ENCODE measurements at regions not wholly inside any gene's neighbourhood (a gene's known extent, or its start where the extent isn't known, plus 50 kb on each side); places are given as distances from the start of the nearest gene placed in this dataset.

DNA sequence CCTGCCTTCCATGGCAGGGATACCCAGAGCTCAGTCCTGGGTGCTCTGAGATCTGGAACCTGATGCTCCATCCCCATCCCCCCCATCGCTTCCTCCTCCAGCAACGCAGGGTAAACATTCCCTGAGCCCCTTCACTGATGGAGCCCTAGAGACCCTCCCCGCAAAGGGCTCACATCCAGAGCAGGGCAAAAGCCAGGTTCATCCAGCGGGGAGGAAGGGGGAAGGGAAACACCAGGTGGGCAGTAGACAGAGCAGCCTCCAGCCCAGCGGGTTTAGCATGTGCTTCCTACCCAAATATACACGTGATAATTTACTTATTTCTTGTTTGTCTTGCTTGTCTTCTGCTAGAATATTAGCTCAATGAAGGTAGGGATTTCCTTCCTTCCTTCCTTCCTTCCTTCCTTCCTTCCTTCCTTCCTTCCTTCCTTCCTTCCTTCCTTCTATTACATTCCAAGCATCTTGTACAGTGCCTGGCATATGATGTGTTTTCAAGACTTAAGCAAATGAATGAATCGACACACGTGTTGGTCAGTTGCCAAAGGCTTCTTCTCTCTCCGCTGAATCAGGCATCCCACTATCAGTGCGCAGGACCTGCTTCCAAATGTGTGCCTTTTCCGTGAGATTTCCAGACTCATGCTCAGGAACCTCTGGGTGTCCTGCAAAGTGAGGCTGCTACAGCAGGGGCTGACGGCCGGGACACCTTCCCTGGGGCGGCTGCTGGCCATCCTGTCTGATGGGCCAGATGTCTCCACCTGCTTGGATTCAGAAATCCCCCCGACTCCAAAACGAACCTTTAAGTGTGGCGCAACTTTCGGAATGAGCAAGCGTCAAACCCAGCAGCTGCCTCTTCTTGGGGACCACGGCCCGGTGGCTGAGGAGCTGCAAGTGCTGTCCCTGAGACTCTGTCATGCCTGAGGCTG, 955.1 kb downstream of the BRD1 start:
- no peak for DNase-seq

DNA sequence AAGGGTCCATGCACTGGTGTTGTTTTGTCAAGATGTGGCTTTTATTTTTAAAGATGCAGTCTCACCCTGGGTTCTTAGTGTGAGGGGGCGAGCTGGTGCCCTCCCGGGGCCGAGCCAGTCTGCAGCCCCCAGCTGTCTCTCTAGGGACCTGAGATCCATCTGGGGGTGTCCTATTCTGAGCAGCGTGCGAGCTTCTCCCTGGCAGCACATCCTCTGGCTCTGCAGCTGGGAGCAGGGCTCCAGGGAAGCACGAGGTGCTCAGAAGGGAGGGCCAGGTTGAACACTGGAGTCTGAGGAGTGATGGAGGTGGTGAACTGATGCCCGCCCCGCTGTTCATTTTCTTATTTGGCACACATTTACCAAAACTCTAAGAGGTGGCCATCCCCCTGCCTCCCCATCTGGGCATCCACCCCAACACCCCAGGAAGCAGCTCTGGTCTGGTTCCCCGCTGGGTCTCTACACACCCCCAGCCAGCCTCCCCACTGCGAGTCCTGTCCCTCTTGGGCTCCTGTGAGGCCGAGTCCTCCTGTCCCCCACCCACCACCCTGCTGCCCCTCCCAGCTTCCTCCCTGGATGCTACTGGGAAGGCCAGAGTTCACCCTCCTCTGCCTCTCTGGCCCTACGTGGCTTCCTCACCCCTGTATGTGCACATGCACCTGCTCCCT, 956.4 kb downstream of the BRD1 start:
- no peak for DNase-seq

DNA sequence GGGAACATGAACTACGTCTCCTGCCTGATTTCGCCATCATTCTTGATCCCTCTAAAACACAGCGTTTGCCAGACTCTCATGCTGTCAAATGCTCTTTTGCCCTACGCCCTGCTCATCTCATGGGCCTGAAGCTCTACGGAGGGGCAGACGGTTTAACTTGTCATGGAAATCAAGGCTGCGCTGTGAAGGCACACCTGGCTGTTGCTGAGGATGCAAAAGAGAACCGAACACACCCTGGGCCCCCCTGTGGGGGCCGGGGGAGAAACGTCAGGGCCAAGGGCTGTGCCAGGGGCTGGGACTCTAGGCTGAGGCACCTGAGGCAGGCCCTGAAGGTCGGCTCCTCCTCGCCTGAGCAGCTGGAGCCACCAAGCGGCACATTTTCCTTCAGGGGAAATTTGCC, 957.2 kb downstream of the BRD1 start:
- DNase-seq = no peak

DNA sequence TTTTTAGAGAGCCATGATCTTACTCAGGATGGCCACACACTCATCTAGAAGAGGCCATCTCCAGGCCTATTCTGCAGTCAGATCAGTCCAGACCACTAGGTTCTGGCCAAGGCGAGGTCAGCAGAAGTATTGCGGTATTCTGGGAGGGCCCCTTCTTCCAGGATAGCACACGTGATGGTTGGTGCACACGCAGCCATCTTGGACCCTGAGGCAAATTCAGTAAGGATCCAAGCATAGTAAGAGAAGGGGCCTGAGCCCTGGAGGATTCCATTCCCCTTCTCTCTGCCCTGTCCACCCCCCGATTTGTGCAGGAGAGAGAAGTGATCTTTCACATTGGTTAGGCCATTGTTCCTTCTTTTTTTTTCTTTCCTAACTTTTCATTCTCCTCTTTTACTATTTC, 957.9 kb downstream of the BRD1 start:
- DNase-seq = no peak

DNA sequence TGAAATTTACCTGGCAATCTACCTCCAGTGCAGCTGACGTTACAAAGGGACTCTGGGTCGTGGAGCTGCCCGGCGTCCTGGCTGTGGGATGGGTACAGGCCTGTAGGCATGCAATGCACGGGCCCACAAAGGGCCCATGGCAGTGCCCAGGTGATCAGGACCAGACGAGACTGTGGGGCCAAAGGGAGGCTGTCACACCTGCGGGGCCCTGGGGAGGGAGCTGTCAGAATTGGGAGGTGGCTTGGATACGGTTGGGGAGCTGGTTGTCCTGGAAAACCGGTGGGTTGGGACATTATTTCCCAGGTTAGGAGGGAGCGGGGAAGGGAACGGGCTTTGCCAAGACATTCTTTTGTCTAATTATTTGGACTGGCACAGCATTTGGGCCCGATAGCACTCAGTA, 958.5 kb downstream of the BRD1 start:
- no peak for DNase-seq

DNA sequence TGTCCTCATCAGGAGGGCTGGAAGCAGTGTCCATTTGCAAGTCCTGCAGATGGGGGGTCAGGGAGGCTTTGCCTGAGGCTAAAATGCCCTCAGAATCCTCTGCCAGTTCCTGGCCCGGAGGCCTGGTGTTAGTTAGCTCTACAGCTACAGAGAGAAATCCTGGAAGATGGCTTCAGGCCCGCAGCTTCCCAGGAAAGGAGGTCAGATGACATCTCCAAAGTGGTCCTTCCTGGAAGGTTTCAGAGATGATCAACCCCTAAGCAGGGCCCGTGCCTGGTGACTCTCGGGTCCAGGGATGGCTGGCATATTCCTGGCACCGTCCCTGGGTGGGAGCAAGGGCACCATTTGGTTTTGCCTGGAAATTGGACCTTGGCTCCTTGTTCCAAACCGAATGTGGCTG, 959.1 kb downstream of the BRD1 start:
- no peak for DNase-seq

DNA sequence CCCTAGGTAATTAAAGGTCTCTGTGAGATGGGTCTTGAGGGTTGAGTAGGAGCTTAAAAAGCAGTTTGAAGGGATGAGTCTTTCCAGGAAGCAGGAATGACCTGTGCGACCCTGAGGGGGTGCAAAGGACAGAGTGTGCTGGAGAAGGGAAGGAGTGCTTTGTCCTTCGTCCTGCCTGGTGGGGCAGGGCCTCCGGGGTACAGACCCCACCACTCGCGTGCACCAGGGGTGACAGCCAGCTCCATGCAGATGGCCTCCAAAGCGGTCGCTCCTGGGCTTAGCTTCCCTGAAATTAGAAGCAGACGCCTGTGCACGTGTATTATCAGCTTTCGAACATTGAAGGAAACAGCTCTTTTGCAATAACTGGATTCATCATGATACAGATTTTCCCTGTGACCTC, 959.8 kb downstream of the BRD1 start:
- DNase-seq = no peak

DNA sequence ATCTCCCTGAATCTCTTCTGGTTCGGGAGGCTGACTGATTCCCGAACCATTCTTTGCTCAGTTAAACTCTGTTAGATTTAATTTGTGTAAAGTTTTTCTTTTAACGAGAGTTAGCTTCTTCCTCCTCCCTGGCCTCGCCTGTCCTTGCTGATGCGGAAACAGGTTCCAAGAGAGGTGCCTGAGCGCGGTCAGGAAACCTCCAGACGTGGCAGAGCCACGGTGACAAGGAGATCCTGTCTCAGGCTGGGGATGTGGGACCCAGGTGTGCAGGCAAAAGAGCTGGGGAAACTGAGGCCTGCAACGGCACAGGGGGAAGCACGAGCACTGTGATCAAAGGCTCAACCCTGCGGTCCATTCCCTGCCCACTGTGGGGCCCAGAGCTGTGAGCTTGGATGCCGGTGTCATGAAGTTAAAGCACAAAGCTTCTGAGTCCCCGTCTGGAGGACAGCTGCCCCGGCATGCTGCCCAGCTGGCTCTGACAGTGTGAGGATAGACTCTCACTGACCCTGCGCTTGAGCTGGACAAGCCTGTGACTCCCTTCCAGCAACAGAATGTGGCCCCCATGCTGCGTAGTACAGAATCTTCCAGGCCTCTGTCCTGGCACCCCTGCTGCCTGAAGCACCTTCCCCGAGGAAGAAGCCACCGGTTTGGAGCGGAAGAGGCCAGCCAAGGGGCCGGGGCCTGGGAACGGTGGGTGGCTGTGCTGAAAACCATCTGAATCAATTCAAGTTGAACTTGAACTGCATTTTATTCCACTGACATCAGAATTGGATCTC, 960.6 kb downstream of the BRD1 start:
- no peak for DNase-seq

DNA sequence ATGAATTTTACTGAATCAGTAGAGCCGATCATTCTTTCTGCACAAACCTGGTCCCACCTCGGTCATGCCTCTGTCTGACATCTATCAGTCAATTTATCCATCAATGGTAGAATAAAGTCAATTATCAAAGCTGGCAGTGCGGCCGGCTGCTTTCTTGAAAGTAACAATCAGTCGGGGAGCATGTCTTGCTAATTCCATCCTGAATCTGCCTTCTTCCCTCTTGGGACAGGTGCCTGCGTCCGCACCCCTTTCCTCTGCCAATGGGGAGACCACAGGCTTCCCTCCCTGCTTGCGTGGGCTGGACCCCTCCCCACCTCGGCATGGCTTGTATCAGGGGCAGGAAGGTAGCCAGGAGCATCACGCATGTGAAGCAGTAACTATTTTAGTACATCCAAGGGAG, 962.9 kb downstream of the BRD1 start:
- DNase-seq = no peak

DNA sequence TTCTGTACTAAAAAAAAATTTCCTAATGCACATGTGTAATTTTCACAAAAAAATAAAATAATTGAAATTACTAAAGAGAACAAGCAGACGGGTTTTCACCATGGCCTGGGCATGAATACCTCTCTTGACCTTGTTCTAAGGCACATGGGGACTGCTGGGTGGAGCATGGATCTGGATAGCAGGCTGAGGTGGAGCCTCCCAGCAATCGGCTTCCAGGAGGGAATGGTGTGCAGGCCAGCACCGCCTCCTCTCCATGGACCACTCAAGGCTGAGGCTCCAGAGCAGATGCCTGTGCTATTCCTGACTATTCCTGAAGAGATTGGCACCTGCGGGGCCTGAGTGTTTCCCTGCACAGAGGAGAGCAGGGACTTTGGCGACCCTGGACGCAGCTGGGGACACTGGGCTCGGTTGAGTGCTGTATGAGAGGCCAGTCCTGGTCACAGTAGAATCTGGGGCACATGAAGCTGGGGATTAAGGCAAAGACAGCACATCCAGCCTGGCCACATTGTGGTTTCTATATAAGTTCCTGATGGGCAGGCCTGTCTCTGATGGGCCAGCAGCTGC, 963.6 kb downstream of the BRD1 start:
- DNase-seq = no peak

DNA sequence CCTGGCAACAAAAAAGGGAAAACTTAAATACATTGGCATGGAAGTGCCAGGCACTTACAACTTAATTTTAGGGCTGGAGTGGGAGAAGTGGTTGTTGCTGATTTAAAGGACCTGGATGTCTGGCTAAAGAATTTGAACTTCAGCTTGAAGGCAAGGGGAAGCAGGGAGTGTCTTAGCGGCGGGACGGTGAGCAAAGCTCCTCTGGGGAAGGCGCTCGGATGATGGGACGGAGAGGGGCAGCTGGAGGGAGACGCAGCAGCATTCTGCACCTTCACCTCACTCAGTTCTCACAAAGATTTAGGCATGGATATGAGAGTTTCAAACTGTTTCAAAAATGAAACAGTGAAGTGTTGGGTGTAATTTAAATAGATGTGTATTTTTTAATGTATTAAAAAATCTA, 967.1 kb downstream of the BRD1 start:
- DNase-seq = no peak

DNA sequence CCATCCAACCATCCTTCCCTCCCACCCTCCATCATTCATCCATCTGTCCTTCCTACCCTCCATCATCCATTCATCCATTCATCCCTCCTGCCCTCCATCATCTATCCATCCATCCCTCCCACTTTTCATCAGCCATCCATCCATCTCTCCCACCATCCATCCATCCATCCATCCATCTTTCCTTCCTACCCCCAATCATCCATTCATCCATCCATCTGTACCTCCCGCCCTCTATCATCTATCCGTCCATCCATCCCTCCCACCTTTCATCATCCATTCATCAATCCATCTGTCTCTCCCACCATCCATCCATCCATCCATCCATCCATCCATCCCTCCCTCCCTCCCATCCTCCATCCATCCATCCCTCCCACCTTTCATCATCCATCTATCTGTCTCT, 968.8 kb downstream of the BRD1 start:
- DNase-seq = no peak

DNA sequence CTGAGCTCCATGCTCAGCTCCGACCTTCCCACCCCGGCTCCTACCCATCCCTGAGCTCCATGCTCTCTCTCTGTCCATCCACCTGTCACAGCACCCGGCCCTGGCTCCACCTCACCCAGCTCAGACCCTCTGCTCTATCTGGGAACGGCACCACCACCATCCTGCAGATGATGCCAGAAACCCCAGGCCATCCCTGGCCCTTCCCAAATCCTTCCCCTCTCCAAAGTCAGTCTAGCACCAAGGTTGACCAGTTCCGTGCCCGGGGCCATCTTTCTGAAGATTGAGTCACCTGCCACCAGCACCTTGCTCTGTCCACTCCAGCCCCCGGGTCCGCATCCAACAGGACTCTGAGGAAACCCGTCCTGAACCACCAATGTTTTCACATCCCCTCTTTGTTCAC, 969.6 kb downstream of the BRD1 start:
- no peak for DNase-seq

DNA sequence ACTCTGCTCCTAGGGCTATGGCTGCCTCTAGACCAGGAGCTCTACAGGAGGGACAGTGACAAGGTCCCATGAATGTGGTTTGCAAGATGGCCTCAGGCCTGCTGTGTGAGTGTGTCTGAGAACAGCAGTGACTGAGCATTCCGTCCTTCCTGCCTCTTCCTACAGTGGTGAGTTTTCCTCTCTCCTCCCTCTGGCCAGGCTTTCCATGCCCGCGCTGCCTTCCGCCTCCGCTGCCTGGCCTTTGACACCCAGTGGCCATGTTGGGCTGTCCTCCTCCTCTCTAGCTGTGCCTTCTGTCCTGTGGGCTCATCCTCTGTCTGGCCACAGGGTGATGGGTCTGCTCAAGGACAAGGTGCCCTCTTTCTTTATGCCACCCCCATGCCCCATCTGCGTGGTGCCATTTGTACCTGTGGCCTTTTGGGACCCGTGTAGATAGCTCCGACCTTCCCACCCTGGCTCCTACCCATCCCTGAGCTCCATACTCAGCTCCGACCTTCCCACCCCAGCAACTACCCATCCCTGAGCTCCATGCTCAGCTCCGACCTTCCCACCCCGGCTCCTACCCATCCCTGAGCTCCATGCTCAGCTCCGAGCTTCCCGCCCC, 970.4 kb downstream of the BRD1 start:
- DNase-seq = no peak

DNA sequence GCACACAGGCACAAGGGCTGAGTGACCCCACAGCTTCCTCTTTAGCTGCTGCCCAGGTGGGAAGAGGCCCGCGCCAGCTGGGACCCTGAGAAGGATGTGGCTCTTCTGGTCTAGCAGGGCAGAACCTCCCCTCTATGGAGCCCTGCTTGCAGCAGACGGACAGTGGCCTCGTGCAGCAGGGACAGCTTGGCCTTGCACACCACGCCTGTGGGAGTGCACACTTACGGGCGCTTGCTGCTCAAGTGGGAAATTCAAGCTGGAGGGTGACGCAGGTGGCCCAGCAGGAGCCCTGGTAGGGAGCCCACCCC, 971.4 kb downstream of the BRD1 start:
- DNase-seq = no peak

DNA sequence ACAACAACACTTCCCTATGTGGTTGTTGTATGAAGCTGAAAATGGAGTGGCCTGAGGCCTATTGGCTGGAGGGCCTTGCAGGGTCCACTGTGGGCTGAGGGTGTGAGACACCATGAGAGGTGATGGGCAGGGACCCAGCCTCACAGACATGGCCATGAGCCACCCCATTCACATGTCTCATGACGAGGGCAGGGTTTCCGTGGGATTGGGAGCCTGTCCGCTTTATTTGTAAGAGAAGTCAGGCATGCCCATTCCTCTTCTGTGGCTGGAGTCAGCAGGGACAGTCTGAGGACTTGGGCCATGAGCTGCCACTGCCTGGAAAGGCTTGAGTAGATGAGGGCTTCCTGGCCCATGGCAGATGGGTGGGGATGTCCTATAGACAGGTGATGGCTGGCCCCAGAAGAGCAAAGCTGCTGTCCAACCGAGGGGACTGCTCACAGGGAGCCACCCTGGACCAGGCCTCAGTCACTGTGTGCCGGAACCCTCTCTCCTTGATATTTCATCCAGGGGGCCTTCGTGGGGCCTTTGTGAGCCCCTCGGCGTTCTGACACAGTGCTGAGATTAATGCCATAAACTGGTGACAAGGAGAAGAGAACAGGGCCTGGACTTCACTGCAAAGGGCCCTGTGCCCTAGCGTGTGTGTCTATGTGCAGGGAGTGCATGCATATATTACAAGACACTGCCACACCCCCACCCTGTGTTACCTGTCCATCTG, 971.9 kb downstream of the BRD1 start:
- no peak for DNase-seq

DNA sequence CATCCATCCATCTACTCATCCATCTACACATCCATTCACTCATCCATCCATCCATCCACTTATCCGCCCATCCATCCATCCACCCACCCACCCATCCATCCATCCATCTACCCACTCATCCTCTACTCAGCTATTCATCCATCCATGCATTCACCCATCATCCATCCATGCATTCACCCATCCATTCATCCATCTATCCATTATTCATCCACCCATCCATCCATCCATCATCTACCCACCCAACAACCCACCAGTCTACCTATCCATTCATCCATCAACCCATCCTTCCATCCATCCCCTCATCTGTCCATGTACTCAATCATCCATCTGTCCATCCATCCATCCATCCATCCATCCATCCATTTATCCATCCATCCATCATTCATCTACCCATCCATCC, 972.7 kb downstream of the BRD1 start:
- no peak for DNase-seq

DNA sequence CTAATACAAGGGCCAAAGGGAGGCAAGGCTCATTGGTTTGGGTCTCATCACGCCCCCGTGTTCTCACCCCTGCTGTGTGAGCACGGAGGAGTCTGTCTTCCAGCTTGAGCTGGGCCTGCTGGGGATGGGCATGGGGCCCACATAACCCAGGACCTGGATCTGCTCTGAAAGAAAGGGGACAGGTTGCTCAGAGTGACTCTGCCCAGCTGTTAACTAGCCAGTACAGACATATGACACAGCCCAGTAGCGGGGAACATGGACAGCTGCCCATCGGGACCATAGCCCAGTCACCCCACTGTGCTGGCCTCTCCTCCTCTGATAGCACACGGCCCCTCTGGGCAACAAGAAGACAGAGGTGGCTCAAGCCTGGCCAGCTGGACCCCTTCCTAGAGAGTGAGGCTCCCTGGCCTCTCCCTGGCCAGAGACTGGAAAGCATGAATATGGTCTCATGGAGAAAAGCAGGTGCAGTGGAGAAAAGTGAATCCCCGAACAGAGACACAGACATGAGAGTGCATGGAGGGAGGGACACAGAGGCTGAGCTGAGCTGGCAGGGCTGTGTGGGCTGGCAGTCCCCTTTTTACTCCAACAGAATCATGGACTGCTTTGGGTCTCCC, 973.9 kb downstream of the BRD1 start:
- DNase-seq = no peak

DNA sequence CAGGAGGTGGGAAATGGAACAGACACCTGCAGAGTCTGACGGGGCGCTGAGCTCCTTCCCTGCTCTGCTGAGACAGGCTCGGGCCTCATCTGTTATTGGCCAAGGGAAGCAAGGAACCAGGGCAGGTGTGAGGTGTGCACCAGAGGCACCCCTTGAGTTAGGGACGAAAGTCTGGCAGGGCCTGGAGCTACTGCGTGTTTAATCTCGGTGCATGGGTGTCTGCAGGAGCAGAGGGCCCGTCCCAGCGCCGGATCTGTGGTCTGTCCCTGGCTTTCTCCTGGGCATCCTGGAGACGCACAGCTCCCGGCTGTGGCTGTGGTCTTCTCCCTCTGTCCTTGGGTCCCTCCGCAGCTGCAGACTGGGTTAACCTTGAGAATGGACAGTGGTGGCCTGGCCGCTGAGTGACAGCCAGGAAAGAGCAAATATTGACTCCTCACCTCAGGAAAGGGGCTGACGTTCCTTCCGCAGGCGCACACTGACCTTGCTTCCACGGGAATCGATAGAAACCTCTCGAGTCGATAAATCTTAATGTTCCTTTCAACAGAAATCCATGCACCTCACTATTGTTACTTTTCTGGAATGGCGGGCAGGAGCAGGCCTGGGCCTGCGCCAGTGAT, 975.6 kb downstream of the BRD1 start:
- DNase-seq = no peak

DNA sequence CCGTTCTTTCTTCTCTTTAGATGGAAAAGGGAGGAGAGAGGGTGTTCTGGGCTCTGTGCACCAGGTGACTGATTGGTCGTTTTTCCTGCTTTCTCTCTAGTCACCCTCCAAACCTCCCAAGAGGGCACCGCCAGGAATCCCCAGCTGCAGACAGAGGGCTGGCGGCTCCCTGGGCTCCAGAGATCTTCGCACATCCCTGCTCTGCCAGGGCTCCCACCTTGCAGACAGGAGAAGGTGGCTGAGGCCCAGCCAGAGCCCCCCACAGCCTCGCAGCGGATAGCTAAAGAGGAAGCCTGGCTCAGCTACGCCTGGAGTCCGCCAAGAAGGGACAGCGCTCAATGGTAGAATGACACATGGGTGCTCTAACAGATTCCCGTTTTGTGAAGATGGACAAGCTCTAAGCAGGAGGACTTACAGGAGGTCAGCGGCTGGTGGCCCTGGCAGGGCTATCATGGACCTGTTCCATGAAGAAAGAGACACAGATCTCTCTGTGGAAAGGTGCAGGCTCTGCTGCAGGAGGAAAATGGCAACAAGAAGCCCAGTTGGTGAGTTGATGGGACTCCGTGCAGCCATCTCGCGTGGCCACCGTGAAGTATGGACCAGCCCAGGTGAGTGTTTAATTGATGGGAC, 976.9 kb downstream of the BRD1 start:
- no peak for DNase-seq

Data from inflammatory macrophage treated with lipopolysaccharide for 4 hours (primary cell).